GM12878 (cell line): ENCODE measurements at regions not wholly inside any gene's neighbourhood (a gene's known extent, or its start where the extent isn't known, plus 50 kb on each side); places are given as distances from the start of the nearest gene placed in this dataset.

Experiments used
- ATAC-seq: fragments of 200-7000 bp; cut with Tn5 transposase; 3 replicates; pipeline ENCODE4 v1.9.1; 2020; ENCODE audit warnings: mild to moderate bottlenecking, moderate library complexity
- BruUV-seq: library from RNA; stranded (reverse); fragments of 400-500 nt; replicated peaks from 2 replicates; lab custom pipeline; 2021; lab: Mats Ljungman, UMichigan
- CTCF ChIA-PET: fragments of 300-600 bp; sonication (Branson Sonifier 250); formaldehyde crosslinking; extraction: SDS; loops from one replicate; lab custom pipeline; 2021; ENCODE audit warnings: inconsistent platforms; lab: Yijun Ruan, JAX
- POLR2A ChIA-PET: fragments of 350-600 bp; formaldehyde crosslinking; extraction: SDS; loops from one replicate; lab custom pipeline; 2021; ENCODE audit warnings: inconsistent platforms; lab: Charles Lee
- RAD21 ChIA-PET: fragments of 300-600 bp; sonication (Branson Sonifier 250); formaldehyde crosslinking; loops from one replicate; lab custom pipeline; 2023; ENCODE audit warnings: antibody characterized with exemption; ENCODE audit not compliant: unreplicated experiment; lab: Charles Lee
- SMC1A ChIA-PET: fragments of 300-600 bp; sonication (Branson Sonifier 250); formaldehyde crosslinking; loops from one replicate; lab custom pipeline; 2023; ENCODE audit not compliant: unreplicated experiment, uncharacterized antibody; lab: Charles Lee
- DNase-seq: peaks from one replicate; pipeline ENCODE4 v3.0.0-alpha.2; 2011; ENCODE audit warnings: low read depth, low spot score
- FAIRE-seq: peaks from 3 replicates; lab custom pipeline; 2011; peaks lifted over from hg19 to GRCh38; lab: Jason Lieb, UNC
- H2AFZ ChIP-seq: 2 replicates; pipeline ENCODE4 v1.6.0; 2011; ENCODE audit warnings: low read depth, low read length, control low read depth; ENCODE audit not compliant: control insufficient read depth
- H3K27ac ChIP-seq: 2 replicates; pipeline ENCODE4 v1.5.1; 2011; ENCODE audit warnings: control low read depth; ENCODE audit not compliant: control insufficient read depth, insufficient read depth
- H3K27me3 ChIP-seq, 2 experiments: replicated peaks in 1 of 2; 2 replicates each; pipeline versions ENCODE4 v1.6.0 to v1.6.1; 2011; ENCODE audit warnings: low read length in 1 of 2; ENCODE audit not compliant: control insufficient read depth in 2 of 2, insufficient read depth in 2 of 2
- H3K36me3 ChIP-seq, 2 experiments: 2 replicates each; pipeline ENCODE4 v1.5.1; 2011; ENCODE audit warnings: low read length in 1 of 2; ENCODE audit not compliant: control insufficient read depth in 2 of 2, insufficient read depth in 2 of 2
- H3K4me1 ChIP-seq: 2 replicates; pipeline ENCODE4 v1.6.1; 2011; ENCODE audit warnings: mild to moderate bottlenecking, low read length, moderate library complexity, mixed read lengths; ENCODE audit not compliant: control insufficient read depth, insufficient read depth
- H3K4me2 ChIP-seq: 2 replicates; pipeline ENCODE4 v1.6.0; 2011; ENCODE audit warnings: control low read depth; ENCODE audit not compliant: control insufficient read depth, insufficient read depth
- H3K4me3 ChIP-seq: fragments of 200-600 bp; sonication (generic); 2 replicates; pipeline ENCODE4 v1.5.1; 2016
- H3K79me2 ChIP-seq: 2 replicates; pipeline ENCODE4 v1.6.0; 2011; ENCODE audit warnings: low read length; ENCODE audit not compliant: control insufficient read depth, insufficient read depth
- H3K9ac ChIP-seq: 2 replicates; pipeline ENCODE4 v1.8.0; 2011; ENCODE audit warnings: low read length, control low read depth, mixed read lengths; ENCODE audit not compliant: control insufficient read depth, insufficient read depth
- H3K9me3 ChIP-seq: replicated peaks from 3 replicates; pipeline ENCODE4 v1.5.1; 2011; ENCODE audit warnings: mild to moderate bottlenecking, low read length; ENCODE audit not compliant: control insufficient read depth, insufficient read depth
- H4K20me1 ChIP-seq: 2 replicates; pipeline ENCODE4 v1.6.0; 2011; ENCODE audit not compliant: control insufficient read depth, insufficient read depth
- KAT2A ChIP-seq: conservative IDR thresholded peaks from 2 replicates; pipeline ENCODE4 v1.6.1; 2011; ENCODE audit warnings: low read depth, low read length; ENCODE audit not compliant: control insufficient read depth
- NFYB ChIP-seq: IDR thresholded peaks from 2 replicates; pipeline ENCODE4 v1.6.1; 2011; ENCODE audit warnings: low read depth, mild to moderate bottlenecking, low read length, improper control_type of control experiment, moderate library complexity; ENCODE audit not compliant: insufficient read depth
- SMARCA5 ChIP-seq: fragments of 450-650 bp; IDR thresholded peaks from 2 replicates; pipeline ENCODE4 v1.6.1; 2017; ENCODE audit warnings: mild to moderate bottlenecking
- SMC3 ChIP-seq: IDR thresholded peaks from 2 replicates; pipeline ENCODE4 v1.6.1; 2011; ENCODE audit warnings: low read length, improper control_type of control experiment, borderline replicate concordance
- TAF1 ChIP-seq: IDR thresholded peaks from 2 replicates; pipeline ENCODE4 v1.6.1; 2011; ENCODE audit warnings: mild to moderate bottlenecking, low read depth, low read length, borderline replicate concordance
- TCF3 ChIP-seq: IDR thresholded peaks from 2 replicates; pipeline ENCODE4 v1.6.1; 2012; ENCODE audit warnings: low read depth, mild to moderate bottlenecking, low read length, borderline replicate concordance; ENCODE audit not compliant: insufficient read depth
- YY1 ChIP-seq: IDR thresholded peaks from 2 replicates; pipeline ENCODE4 v1.6.1; 2011; ENCODE audit warnings: low read depth, mild to moderate bottlenecking, low read length
- ZNF217 ChIP-seq: fragments of 450-650 bp; IDR thresholded peaks from 2 replicates; pipeline ENCODE4 v1.6.1; 2017; ENCODE audit warnings: antibody characterized with exemption, mild to moderate bottlenecking
- WGBS: methylation state at CpG from one replicate; pipeline ENCODE4 v1.1.6; 2016; ENCODE audit warnings: low lambda C conversion rate; ENCODE audit not compliant: insufficient replicate concordance, insufficient coverage; ENCODE audit errors: missing lambda C conversion rate; 5-methylcytosine and 5-hydroxymethylcytosine counted together
- in situ Hi-C: fragments of 300-500 bp; cut with MboI; formaldehyde crosslinking; loops from 9 replicates; pipeline ENCODE4 v1.14.3; 2018; ENCODE audit warnings: mixed read lengths
- intact Hi-C: fragments of 100-400 bp; cut with micrococcal nuclease; formaldehyde crosslinking; loops from one replicate; pipeline ENCODE4 v1.14.2; 2022; ENCODE audit not compliant: unreplicated experiment
- TF ChIP-seq, protein P1 (sequence below): fragments of 150-350 bp; IDR thresholded peaks from 2 replicates; pipeline ENCODE4 v1.6.1; 2014; ENCODE audit warnings: mild to moderate bottlenecking, low read depth, low read length
- TF ChIP-seq, protein P2 (sequence below): IDR thresholded peaks from 2 replicates; pipeline ENCODE4 v1.6.1; 2012; ENCODE audit warnings: low read length, inconsistent platforms

DNA sequence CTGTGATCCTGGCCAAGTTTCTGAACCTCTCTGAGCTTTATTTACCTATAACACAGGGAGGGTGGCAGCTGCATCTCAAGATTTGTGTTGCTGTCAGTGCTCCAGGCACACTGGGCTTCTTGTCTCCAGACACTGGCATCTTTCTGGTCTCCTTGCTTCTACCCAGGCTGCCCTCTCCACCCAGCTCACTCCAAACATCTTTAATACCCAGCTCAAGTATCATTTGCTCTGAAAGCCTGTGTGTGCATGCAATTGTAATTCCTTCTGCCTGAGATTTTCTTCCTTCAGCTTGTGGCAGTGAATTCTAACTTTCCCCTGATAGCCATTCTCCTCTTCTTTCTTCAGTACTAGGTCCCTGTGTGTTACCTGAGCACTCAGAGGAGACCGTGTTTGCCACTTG is 50.7 kb upstream of the USP7 start:
- Histone ChIP-seq H3K79me2 (no peaks in the 10 kb centered on the region), H3K9ac (no peak overlapping the region), H3K4me1 (no peaks in the 10 kb centered on the region), H3K27ac (no peak overlapping the region), H2AFZ (no peak overlapping the region), H3K36me3 (no peaks in the 10 kb centered on the region), H3K4me3 (no peak overlapping the region), H3K4me2 (no peak overlapping the region), H4K20me1 (no peaks in the 10 kb centered on the region), H3K9me3 (peaks cover 7% of the 10 kb centered on the region), H3K27me3 (no peaks in the 10 kb centered on the region)
- in situ Hi-C loops, result no loop called here
- no TSS peak for BruUV-seq
- ChIA-PET RAD21 (no interaction called here), SMC1A (no interaction called here), CTCF (no interaction called here), POLR2A (no interaction called here)
- intact Hi-C loops, result no loop called here
- TF ChIP-seq NFYB (no peak), TAF1 (no peak), TCF3 (no peak), ZNF217 (no peak), KAT2A (no peak), SMARCA5 (no peak), SMC3 (no peak), YY1 (no peak)
- TF ChIP-seq, protein P1, sequence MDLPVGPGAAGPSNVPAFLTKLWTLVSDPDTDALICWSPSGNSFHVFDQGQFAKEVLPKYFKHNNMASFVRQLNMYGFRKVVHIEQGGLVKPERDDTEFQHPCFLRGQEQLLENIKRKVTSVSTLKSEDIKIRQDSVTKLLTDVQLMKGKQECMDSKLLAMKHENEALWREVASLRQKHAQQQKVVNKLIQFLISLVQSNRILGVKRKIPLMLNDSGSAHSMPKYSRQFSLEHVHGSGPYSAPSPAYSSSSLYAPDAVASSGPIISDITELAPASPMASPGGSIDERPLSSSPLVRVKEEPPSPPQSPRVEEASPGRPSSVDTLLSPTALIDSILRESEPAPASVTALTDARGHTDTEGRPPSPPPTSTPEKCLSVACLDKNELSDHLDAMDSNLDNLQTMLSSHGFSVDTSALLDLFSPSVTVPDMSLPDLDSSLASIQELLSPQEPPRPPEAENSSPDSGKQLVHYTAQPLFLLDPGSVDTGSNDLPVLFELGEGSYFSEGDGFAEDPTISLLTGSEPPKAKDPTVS, result no peak
- TF ChIP-seq, protein P2, sequence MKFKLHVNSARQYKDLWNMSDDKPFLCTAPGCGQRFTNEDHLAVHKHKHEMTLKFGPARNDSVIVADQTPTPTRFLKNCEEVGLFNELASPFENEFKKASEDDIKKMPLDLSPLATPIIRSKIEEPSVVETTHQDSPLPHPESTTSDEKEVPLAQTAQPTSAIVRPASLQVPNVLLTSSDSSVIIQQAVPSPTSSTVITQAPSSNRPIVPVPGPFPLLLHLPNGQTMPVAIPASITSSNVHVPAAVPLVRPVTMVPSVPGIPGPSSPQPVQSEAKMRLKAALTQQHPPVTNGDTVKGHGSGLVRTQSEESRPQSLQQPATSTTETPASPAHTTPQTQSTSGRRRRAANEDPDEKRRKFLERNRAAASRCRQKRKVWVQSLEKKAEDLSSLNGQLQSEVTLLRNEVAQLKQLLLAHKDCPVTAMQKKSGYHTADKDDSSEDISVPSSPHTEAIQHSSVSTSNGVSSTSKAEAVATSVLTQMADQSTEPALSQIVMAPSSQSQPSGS, result no peak
- DNase-seq (no peak), ATAC-seq (no peak), FAIRE-seq (no peak)
- WGBS, result 100% methylated on average over 1 of the region's 1 CpG
